Peyer's patch (tissue), 4 donors: ENCODE measurements at regions not wholly inside any gene's neighbourhood (a gene's known extent, or its start where the extent isn't known, plus 50 kb on each side); places are given as distances from the start of the nearest gene placed in this dataset.

Source experiments
- DNase-seq, 3 donors: peaks; one replicate each; pipeline ENCODE4 v3.0.0-alpha.2; 2017 to 2019
- H3K27ac ChIP-seq, 4 donors: fragments of 200-600 bp; sonication (generic); one replicate each; pipeline ENCODE4 v1.5.1; 2016 to 2019
- H3K27me3 ChIP-seq, 2 donors: fragments of 200-600 bp; sonication (generic); one replicate each; pipeline ENCODE4 v1.5.1; 2019
- H3K36me3 ChIP-seq, 3 donors: fragments of 200-600 bp; sonication (generic); one replicate each; pipeline ENCODE4 v1.5.1; 2016 to 2019
- H3K4me1 ChIP-seq, 4 donors: fragments of 200-600 bp; sonication (generic); one replicate each; pipeline ENCODE4 v1.5.1; 2016 to 2019
- H3K4me3 ChIP-seq, 4 donors: fragments of 200-600 bp; sonication (generic); 1 replicate in 3 of 4; 2 replicates in 1 of 4; pipeline ENCODE4 v1.5.1; 2016 to 2019; ENCODE audit warnings: mild to moderate bottlenecking in 1 of 4
- H3K9me3 ChIP-seq, 4 donors: fragments of 200-600 bp; sonication (generic); one replicate each; pipeline ENCODE4 v1.5.1; 2016 to 2019; ENCODE audit warnings: mild to moderate bottlenecking in 1 of 4
- CTCF ChIP-seq, 6 experiments: fragments of 450-650 bp in 4 of 6; fragments of 200-600 bp in 2 of 6; sonication (generic) in 1 of 6; IDR thresholded peaks; one replicate each; pipeline ENCODE4 v1.5.1; 2017 to 2019; ENCODE audit warnings: antibody characterized with exemption in 6 of 6, mild to moderate bottlenecking in 3 of 6, moderate library complexity in 1 of 6
- POLR2A ChIP-seq, 2 donors: fragments of 450-650 bp; IDR thresholded peaks; one replicate each; pipeline ENCODE4 v1.5.1; 2017; ENCODE audit warnings: antibody characterized with exemption in 2 of 2, mild to moderate bottlenecking in 2 of 2, moderate library complexity in 2 of 2

DNA sequence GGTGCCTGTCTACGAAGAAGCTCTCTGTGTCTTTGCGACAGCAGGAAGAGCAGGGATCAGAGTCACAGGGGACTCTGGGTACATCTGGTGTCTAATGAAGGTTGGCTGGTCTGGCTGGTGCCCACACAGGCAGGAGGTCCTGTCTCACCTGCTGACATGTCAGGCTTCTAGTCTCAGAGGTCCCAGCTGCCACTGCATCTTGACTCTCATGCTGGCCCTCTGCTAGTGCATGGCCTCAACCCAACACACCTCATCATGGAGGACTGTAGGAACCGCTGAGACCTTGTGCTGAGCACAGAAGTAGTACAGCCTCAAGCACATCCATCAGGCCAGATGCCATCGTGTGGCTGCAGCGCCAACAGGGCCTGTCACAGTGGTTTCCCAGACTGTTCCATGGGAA, 206.1 kb upstream of the NR2F2 start:
- no peaks in the 10 kb centered on the region for H3K4me1 ChIP-seq
- no peaks in the 10 kb centered on the region for H3K9me3 ChIP-seq
- no peaks in the 10 kb centered on the region for H3K36me3 ChIP-seq
- no peak overlapping the region for H3K27ac ChIP-seq
- DNase-seq: no peak
- no peak for TF ChIP-seq POLR2A (IDR thresholded peaks at IDR 0.05)
- no peak for TF ChIP-seq CTCF (IDR thresholded peaks at IDR 0.05)
- H3K27me3 ChIP-seq: no peaks in the 10 kb centered on the region
- no peak overlapping the region for H3K4me3 ChIP-seq

GRCh38 chr15:96125721-96126415, 204.6 kb upstream of the NR2F2 start:
- no peaks in the 10 kb centered on the region for H3K4me1 ChIP-seq
- no peak overlapping the region for H3K27ac ChIP-seq
- no peaks in the 10 kb centered on the region for H3K27me3 ChIP-seq
- no peak for DNase-seq
- no peak for TF ChIP-seq CTCF (IDR thresholded peaks at IDR 0.05)
- no peak for TF ChIP-seq POLR2A (IDR thresholded peaks at IDR 0.05)
- H3K9me3 ChIP-seq: no peaks in the 10 kb centered on the region
- no peaks in the 10 kb centered on the region for H3K36me3 ChIP-seq
- no peak overlapping the region for H3K4me3 ChIP-seq

- no peak for DNase-seq
- H3K9me3 ChIP-seq: no peaks in the 10 kb centered on the region
- H3K27ac ChIP-seq: no peak overlapping the region
- no peaks in the 10 kb centered on the region for H3K27me3 ChIP-seq
- no peaks in the 10 kb centered on the region for H3K36me3 ChIP-seq
- no peak overlapping the region for H3K4me3 ChIP-seq
- TF ChIP-seq CTCF (IDR thresholded peaks at IDR 0.05): no peak
- TF ChIP-seq POLR2A (IDR thresholded peaks at IDR 0.05): no peak
- H3K4me1 ChIP-seq: no peaks in the 10 kb centered on the region
These were observed 203.6 kb upstream of the NR2F2 start for GRCh38 chr15:96126859-96127258.

DNA sequence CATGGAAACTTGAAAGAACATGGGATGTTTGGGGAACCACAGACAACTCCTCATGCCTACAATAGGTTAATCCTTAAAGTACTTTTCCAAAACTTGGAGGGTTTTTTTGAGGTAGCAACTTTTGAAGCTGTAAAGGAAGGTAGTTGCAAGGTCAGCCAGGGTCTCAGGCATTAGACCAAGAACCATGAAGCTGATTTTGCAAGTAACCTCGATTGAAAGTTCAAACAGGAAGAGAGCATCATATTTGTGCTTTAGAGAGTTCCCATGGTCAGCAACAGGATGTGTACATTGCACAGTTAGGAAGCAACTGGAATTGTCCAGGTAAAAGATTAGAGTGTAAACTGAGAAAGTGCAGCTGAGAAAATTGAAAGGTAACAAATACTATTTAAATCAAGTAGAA, 199.8 kb upstream of the NR2F2 start:
- no peaks in the 10 kb centered on the region for H3K4me1 ChIP-seq
- no peaks in the 10 kb centered on the region for H3K9me3 ChIP-seq
- no peak overlapping the region for H3K27ac ChIP-seq
- no peaks in the 10 kb centered on the region for H3K36me3 ChIP-seq
- DNase-seq: no peak
- H3K4me3 ChIP-seq: no peak overlapping the region
- TF ChIP-seq CTCF (IDR thresholded peaks at IDR 0.05) (no peak), POLR2A (IDR thresholded peaks at IDR 0.05) (no peak)
- H3K27me3 ChIP-seq: no peaks in the 10 kb centered on the region

GRCh38 chr15:96132126-96132525, 198.4 kb upstream of the NR2F2 start:
- Histone ChIP-seq H3K36me3 (no peaks in the 10 kb centered on the region), H3K9me3 (no peaks in the 10 kb centered on the region), H3K4me3 (no peak overlapping the region), H3K4me1 (no peaks in the 10 kb centered on the region), H3K27me3 (no peaks in the 10 kb centered on the region), H3K27ac (no peak overlapping the region)
- DNase-seq: no peak
- no peak for TF ChIP-seq CTCF (IDR thresholded peaks at IDR 0.05)
- TF ChIP-seq POLR2A (IDR thresholded peaks at IDR 0.05): no peak
